Kidney epithelial cell (primary cell): ENCODE measurements at regions not wholly inside any gene's neighbourhood (a gene's known extent, or its start where the extent isn't known, plus 50 kb on each side); places are given as distances from the start of the nearest gene placed in this dataset.

Experiments
- DNase-seq: peaks from one replicate; pipeline ENCODE4 v3.0.0-alpha.2; 2010; ENCODE audit warnings: low read depth
- H3K27me3 ChIP-seq: 2 replicates; pipeline ENCODE4 v1.6.0; 2011; ENCODE audit warnings: low read length; ENCODE audit not compliant: control insufficient read depth, insufficient read depth
- H3K36me3 ChIP-seq: 2 replicates; pipeline ENCODE4 v1.5.1; 2011; ENCODE audit warnings: low read length; ENCODE audit not compliant: control insufficient read depth, insufficient read depth
- H3K4me3 ChIP-seq: 2 replicates; pipeline ENCODE4 v1.5.1; 2011; ENCODE audit warnings: low read depth, mild to moderate bottlenecking, control low read depth, low read length
- TF ChIP-seq, protein P1 (sequence below): IDR thresholded peaks from 2 replicates; pipeline ENCODE4 v1.5.1; 2011; ENCODE audit warnings: mild to moderate bottlenecking, moderate library complexity, low read length, control low read depth, inconsistent platforms; ENCODE audit not compliant: insufficient read depth, poor library complexity, severe bottlenecking

DNA sequence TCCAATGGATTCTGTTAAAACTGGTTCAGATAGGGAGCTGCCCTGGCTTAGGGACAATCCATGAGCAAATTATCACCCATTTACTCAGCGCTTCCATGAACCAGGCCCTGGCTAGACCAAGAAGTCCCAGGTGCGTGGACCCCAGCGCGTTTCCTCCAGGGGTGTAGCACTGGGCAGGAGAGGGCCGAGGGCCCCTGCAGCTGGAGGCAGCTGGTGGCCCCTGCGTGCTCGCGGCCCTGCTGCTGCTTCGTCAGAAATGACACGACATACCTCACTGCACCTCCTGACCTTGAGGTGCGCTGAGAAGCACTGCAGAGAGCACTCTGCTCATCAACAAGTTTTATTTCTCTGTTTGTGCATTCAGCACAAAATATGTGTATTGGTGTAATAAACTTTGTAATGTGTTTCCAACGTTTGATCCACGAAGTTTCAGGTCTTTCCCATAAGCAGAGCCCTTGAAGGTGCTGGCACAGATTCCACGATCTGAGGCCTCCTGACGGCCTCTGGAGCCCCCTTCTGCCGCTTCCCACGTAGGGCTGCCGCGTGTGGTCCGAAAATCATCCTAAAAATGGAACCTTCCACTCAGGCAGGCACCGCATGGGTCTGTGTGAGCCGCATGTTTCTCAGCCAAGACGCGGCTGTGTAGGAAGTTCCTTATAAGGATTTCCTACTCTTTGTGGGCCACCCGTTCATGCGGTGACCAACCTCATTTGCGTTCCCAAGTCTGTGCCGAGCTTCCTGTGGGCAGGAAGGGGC lies 50.8 kb upstream of the ZCCHC14 start:
- Histone ChIP-seq H3K4me3 (no peak overlapping the region), H3K36me3 (no peaks in the 10 kb centered on the region), H3K27me3 (peaks cover 40% of the 10 kb centered on the region)
- no peak for DNase-seq
- TF ChIP-seq, protein P1, sequence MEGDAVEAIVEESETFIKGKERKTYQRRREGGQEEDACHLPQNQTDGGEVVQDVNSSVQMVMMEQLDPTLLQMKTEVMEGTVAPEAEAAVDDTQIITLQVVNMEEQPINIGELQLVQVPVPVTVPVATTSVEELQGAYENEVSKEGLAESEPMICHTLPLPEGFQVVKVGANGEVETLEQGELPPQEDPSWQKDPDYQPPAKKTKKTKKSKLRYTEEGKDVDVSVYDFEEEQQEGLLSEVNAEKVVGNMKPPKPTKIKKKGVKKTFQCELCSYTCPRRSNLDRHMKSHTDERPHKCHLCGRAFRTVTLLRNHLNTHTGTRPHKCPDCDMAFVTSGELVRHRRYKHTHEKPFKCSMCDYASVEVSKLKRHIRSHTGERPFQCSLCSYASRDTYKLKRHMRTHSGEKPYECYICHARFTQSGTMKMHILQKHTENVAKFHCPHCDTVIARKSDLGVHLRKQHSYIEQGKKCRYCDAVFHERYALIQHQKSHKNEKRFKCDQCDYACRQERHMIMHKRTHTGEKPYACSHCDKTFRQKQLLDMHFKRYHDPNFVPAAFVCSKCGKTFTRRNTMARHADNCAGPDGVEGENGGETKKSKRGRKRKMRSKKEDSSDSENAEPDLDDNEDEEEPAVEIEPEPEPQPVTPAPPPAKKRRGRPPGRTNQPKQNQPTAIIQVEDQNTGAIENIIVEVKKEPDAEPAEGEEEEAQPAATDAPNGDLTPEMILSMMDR = no peak

DNA sequence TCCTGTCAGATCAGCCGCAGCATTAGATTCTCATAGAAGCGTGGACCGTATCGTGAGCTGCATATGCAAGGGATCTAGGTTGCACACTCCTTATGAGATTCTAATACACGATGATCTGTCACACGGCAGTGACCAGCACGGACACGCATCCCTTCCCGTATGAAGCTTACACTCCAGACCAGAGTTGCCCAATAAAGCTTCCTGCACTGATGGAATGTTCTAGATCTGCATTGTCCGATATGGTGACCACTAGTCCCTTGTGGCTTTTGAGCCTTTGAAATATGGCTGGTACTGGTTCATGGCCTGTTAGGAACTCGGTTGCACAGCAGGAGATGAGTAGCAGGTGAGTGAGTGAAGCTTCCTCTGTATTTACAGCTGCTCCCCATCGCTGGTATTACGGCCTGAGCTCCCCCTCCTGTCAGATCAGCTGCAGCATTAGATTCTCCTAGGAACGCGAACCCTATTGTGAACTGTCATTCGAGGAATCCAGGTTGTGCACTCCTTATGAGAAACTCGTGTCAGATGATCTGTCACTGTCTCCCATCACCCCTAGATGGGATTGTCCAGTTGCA lies 49.8 kb upstream of the ZCCHC14 start:
- TF ChIP-seq, protein P1 = no peak
- Histone ChIP-seq H3K27me3 (peaks cover 38% of the 10 kb centered on the region), H3K36me3 (no peaks in the 10 kb centered on the region), H3K4me3 (no peak overlapping the region)
- DNase-seq = no peak
